HG03175 (cell line): ENCODE measurements at regions not wholly inside any gene's neighbourhood (a gene's known extent, or its start where the extent isn't known, plus 50 kb on each side); places are given as distances from the start of the nearest gene placed in this dataset.

Experiments
- ATAC-seq: cut with Tn5 transposase; IDR thresholded peaks from one replicate; pipeline ENCODE4 v1.9.1; 2021; ENCODE audit warnings: mild to moderate bottlenecking, moderate library complexity; ENCODE audit not compliant: unreplicated experiment

DNA sequence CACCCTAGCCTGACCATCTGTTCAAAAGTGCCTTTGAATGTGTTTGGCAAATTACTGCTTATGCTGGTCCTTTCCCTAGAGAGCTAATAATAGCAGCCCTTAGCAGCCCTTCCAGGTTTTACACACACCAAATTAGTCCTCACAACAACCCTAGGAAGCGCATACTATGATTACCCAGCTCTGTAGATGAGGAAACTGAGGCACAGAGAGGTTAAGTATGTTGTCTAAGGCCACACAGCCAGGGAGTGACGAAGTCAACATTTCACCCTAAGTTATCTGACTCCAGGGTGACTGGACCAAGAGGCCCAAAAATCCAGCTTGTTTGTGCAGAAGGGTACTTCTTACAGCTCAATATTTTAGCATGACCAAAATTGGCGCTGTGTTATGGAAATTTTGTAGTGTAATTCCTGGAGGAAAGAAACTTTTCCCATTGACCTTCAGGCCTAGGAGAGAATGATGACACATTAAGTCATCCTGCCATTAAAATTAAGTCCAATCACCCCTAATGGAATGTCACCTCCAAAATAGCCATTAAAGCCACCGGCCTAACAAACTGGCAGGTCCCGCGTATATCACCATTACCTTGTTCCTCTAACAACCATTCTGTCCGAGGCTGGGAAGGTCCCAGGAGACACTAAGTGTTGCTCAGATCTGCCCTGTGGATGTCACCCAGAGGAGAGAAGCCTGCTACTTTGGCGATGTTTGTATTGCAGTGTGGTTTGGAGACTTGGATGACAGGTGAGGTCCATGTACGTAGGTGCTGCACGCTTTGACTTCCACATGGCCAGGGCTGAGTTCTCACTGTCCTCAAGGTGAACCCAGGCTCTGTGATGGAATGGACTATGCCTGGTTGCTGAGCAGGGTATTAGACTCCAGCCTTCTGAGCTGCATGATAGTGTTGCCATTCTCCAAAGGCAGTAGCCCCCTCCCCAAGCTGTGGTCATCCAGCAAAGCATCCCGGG, 258.3 kb downstream of the TOMM20 start:
- ATAC-seq: no peak

DNA sequence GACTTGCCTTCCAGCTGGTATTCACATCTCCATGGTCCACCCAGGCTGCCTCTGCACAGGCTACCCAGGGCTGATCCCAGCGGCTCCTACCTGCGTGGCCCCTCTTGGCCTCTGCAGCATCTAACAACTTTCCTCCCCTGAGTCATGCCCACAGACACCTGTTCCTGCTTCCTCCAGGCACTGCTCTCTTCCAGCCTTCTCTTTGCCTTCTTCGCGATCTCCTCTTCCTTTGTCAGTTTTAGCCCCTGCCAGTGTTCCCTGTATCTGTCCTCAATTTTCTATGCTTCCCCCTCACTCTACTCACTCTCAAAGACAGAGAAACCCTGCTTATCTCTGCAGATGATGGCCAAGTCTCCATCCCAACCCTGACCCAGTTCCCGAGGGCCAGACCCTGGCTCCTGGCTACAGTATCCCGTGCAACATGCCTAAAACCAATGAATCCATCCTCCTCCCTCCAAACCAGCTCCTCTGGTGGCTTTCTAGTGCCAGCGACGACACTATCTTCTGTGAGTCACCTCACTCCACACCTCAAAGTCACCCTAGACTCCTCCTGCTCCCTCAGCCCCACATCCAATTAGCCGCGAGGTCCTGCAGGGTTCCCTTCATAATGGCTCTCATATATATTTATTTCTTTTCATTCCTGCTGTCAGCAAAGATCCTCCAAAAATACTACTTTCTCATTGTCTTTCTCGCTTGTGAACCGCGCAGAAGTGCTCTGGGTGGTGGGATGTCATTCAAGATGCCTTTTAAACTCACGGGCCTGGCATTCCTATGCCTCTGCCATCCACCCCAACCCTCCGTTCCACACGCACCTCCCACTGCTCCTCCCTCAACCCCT, 259.2 kb downstream of the TOMM20 start:
- no peak for ATAC-seq

DNA sequence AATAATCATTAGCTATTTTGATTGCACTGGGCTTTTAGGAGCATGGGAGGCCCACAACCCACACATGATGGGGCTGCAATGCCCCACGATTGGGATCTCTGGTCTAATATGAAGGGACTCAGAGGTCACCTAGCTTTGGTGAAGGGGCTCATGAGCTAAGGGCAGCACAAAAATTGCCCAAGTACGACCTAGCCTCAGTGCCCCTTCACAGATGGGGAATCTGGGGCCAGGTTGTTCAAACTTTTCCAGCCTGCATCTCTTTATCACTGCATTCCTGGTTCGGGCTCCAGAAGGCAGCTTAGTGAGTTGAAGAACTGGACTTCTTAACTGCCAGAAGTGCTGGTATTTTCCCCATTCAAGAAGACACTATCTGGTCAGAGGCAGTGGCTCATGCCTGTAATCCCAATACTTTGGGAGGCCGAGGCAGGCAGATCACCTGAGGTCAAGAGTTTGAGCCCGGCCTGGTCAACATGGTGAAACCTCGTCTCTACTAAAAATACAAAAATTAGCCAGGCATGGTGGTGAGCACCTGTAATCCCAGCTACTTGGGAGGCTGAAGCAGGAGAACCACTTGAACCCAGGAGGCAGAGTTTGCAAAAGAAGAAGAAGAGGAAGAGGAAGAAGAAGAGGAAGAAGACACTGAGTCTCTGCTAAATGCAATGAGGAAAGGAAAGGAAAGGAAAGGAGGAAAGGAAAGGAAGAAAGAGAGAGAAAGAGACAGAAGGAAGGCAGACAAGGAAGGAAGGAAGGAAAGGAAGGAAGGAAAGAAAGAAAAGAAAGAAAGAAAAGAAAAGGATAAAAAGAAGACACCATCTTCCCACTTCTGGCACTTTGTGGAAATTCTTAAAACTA, 258.5 kb upstream of the IRF2BP2 start:
- ATAC-seq: no peak

DNA sequence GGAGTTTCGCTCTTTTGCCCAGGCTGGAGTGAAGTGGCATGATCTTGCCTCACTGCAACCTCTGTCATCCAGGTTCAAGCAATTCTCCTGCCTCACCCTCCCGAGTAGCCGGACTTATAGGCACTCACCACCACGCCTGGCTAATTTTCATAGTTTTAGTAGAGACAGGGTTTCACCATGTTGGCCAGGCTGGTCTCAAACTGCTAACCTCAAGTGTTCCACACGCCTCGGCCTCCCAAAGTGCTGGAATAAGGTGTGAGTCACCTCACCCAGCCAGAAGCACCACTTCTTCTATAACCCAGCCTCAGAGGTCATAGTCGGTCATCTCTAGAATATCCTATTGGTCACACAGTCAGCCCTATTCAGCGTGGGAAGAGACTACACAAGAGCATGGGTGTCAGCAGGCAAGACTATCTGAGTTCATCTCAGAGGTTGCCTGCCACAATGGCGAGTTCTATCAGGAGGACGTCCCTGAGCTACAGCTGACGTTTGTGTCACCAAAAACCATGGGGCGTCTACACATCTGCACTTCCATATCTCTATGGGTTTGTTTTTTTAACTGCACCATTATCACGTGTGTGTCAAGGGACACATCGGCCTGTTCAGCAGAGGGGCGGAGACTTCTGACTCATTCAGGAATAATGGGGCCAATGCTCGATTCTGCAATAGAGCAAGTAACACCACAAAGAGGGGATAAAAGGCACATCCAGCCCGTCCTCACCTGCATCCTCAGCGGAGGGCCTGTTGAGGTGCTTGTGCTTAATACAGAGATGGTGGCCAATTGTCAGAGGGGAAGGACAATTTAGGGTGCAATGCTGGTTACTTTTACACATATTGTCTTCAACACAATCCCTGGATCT, 256.3 kb upstream of the IRF2BP2 start:
- no peak for ATAC-seq

DNA sequence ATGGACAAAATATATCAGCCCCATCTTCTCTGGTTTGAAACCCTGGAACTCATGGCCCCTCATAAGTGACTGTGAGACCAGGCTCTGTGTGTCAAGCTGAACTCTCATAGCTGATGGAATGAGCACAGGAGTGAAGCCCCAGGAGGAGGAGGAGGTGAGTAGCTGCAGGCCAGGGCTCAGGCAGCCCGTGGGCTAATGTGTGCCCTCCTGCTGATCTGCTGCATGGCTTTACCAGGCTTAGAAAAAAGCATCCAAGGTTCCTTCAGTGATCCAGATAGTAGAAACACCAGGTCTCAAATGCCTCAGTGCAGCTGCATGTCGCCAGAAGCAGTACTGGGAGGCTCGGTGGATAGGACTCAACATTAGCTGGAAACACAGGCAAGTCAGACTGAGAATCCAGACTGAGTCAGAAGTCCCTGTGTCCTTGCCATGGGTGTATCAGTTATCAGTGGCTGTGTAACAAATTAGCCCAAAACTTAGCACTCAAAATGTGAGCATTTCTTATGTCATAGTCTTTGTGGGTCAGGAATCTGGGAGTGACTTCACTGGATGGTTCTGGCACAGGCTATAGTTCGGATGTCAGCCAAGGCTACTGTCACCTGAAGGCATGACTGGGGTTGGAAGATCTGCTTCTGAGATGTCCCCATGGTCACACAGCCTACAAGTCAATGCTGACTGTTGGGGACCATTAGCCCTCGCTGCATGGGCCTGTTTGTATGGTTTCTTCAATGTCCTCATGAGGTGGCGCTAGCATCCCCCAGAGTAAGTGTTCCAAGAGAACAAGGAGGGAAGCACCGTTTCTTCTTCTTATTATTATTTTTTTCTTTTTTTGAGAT, 255.4 kb upstream of the IRF2BP2 start:
- no peak for ATAC-seq

DNA sequence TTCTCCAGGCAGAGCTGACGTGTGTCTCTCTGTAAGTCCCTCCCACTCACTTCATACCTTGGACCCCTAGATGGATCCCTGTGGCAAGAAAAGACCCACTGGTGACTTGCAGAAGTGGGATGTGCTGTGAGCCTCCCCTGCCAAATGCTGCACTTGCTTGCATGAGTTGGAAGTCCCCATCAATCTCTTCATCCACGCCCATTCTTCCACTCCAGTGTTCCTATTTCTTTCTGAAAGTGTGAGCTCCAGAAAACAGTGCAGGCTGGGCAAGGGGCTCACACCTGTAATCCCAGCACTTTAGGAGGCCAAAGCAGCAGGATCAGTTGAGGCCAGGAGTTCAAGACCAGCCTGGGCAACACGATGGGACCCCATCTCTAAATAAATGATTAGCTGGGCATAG, 254.1 kb upstream of the IRF2BP2 start:
- ATAC-seq: no peak

DNA sequence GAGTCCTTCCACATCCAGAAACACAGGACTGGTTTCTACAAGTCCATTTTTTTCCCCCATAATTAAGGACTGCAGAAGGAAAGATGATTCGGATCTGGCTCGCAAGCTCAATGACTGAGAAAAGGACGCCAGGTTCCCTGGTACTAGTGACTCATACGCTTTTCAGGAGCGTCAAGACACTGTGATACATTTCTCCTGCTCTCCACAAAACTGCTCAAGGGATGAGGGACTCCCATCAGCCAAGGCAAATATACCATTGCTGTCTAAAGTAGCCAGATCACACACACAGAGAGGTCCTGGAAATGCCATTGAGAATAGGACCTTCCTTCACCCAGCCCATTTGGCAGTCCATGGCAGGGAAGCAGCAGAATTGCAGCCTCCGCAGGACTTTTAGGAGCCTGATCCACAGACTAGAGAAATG, 253.6 kb upstream of the IRF2BP2 start:
- ATAC-seq: no peak

DNA sequence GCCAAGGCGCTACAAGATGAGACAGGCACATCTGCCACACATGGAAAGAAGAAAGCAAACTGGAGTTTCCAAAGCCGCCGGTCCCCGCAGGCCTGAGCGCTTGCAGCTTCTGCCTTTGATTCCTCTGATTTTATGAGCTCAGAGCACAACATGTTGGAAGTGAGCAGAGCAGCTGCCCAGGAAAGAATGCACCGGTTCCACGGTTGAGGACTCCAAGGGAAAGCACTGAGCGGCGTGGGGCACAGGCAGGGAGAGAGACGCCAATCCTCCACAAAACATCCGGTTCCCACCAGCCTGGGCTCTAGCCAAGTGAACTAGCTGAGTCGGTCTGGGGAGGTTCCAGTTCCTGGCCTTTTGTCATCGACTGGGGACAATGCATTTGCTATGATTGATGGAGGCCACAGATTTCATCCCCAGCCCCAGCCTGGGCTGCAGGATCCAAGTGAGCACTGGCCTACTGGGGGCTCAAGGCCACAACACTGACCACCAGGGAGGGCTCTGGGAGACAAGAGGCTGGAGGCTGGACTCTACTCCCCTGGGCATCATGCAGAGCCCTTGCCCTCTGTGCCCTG, 253.1 kb upstream of the IRF2BP2 start:
- ATAC-seq: no peak

DNA sequence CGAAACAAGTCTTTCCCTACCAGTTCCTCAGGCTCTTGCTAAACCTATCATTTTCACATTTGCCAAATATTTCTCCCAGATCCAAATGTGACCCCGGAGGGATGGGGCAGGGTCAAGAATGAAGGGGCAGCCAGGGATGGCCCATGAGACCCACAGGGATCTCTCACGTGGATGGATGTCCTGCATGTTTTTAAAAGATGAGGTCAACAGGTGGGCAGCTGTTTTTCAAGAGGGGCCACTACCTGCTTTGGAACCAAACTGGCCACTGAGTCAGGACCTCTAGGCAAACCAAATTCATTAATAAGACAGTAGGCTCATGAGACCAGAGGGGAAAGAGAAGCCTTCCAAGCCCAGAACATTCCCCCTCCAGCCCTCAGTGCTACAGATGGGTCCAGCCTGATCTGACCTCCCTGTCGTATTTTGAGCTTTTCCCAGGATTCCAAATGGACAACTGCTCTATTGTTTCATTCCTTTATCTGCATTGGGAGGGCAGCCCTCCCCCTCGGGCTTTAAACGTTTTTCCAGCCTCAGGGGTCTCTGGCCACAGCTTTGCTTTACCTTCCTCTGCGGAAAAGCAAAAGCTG, 252.5 kb upstream of the IRF2BP2 start:
- ATAC-seq: no peak

DNA sequence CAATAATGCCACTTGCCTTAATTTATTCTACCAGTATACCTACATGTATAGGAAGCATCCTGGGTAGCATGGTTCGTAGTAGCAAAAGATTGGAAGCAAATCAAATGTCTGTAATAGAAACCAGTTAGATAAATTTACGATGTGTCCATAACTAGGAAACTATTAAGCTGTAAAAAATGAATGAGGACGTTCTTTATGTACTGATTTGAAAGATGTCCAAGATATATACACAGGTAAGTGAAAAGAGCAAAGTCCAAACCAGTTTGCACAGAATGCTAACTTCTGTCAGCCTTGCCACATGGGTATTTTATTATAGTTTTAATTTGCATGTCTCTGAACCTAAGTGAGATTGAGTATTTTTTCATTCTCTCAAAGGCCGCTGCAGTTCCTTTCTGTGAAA, 251.8 kb upstream of the IRF2BP2 start:
- no peak for ATAC-seq

DNA sequence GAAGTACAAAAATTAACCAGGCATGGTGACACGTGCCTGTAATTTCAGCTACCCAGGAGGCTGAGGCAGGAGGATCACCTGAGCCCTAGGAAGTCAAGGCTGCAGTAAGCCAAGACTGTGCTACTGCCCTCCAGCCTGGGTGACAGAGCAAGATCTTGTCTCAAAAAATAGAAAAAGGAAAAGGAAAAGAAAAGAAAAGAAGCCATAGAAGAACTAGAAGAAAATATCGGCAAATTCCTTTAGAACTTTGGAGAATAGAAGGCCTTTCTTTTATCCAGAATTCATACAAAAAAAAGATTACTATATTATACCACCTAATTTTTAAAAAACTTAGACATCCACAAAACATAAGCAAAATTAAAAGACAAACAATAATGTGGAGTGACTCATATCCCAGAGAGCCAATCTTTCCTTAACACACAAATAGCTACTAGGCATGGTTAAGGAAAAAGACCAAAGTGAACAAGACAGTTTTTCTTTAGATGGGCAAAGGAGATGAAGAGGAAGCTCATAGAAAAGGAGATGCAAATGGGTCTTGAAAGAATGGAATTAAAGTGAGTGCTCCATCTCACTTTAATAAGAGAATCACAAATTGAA, 251.1 kb upstream of the IRF2BP2 start:
- no peak for ATAC-seq

DNA sequence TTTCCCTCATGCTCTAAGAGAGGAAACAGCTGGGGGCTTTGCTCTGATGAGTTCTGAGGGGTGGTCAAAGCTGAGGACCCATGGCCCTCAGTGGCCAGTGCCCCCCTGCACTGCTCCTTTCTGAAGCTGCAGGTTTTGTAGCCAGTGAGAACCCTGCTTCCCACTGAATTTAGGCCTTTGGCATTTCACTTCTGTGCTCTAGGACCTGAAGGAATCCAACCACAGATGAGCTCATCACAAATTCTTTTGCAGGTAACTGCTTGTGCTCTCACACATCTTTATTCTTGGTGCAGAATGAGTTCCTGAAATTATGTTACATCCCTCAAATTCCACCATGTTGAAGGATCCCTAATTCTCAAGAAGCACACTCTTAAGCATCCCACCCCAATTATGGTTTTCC, 248.7 kb upstream of the IRF2BP2 start:
- ATAC-seq: no peak

DNA sequence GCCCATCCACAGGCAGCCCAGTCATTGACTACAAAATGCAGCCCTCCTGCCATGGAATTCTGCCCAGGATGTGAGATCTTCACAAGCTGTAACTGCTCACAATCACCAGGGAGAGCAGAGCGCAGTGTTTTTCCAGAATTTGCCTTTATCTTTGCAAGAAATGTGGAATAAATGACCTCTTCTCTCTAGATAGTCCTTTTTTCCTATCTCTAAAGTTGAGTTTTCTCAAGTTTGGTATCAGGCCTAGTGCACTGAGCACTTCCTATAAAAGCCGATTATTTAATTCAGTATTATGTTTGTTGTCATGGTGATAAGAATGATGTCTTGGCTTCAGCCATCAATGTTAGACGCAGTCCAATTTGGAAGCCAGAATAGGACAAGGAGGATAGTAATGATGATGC, 246.9 kb upstream of the IRF2BP2 start:
- no peak for ATAC-seq

DNA sequence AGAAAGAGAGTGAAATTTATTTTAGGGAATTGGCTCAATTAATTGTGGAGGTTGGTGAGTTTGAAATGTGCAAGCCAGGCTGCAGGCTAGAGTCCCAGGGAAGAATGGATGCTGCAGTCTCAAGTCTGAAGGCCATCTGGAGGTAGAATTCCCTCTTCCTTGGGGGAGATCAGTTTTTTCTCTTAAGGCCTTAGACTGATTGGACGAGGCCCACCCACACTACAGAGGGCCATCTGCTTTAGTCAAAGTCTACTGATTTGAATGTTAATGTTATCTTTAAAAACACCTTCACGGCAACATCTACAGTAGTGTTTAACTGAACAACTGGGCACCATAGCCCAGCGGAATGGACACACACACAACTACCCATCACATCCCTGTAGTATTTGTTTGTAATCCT, 245.9 kb upstream of the IRF2BP2 start:
- ATAC-seq: no peak

DNA sequence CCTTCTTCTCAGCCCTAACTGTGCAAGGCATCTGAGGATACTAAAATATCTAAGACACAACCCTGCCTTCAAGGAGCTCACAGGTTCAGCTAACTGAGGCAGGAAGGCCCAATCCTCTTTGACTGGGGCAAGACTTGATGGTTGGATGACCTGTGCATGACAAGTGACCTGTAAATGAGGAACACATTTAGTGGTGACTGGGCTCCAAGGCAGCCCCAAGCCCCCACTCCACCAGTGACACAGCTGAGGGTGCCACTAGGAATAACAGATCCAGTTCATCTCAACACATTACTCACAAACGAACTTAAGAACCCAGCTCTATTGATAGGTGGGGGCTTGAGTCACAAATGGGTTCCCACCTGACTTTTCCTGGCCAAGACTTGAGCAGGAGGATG, 244.7 kb upstream of the IRF2BP2 start:
- no peak for ATAC-seq

DNA sequence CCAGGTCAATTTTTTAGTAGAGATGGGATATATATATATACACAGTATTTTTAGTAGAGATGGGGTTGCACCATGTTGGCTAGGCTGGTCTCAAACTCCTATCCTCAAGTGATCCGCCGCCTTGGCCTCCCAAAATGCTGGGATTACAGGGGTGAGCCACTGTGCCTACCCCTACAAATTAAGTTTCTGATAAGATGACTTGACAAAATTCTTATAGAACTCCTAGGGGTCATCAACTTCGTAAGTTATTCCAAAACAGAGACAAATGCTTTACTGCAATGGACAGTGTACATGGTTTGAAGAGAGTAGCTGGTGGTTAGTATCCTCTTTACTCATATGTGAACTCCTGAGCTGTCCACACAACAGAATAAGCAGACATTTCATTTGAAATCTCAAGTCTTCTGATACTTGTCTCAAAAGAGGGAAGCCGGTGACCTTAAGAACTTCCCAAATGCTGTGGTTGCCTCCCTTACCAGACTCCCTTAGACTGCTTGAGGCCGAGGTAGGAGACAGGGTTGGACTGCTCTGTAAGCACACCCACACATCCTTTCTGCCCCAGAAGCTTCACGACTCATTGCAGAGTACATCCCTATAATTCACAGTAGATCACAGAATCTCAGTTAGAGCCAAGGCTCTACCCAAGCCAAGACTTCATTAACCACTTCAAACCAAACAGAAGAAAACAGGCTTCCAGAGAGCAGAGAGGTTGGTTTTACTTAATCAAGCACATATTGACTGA, 244.1 kb upstream of the IRF2BP2 start:
- no peak for ATAC-seq

DNA sequence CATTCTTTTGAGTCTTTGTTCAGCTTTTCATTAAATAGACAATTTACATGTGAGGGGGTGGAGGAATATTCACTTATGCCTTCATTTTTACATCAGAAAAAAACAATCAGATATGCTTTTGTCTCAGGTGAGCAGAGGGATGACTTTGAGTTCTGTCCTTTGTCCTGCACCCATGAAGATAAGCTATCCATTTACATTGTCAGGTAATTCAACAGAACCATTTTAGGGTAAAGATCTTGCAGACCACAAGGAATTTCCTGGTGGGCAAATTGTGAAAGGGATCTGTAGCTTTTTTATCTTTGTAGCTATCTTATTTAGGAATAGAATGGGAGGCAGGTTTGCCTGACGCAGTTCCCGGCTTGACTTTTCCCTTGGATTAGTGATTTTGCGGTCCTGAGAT, 242.7 kb upstream of the IRF2BP2 start:
- no peak for ATAC-seq
